Stimulated activated CD8-positive, alpha-beta memory T cell treated with anti-CD3 and anti-CD28 coated beads, Interleukin-15, amount 100 ng/mL, for 1 hour (primary cell): ENCODE measurements at regions not wholly inside any gene's neighbourhood (a gene's known extent, or its start where the extent isn't known, plus 50 kb on each side); places are given as distances from the start of the nearest gene placed in this dataset.
"Not testable (repeated sequence)": the region's sequence is repeated elsewhere in the genome, so short reads cannot be mapped to it uniquely, and the experiment has no call there.

Experiments used
- DNase-seq: peaks from one replicate; pipeline ENCODE4 v3.0.0-alpha.2; 2020; ENCODE audit warnings: low read depth

DNA sequence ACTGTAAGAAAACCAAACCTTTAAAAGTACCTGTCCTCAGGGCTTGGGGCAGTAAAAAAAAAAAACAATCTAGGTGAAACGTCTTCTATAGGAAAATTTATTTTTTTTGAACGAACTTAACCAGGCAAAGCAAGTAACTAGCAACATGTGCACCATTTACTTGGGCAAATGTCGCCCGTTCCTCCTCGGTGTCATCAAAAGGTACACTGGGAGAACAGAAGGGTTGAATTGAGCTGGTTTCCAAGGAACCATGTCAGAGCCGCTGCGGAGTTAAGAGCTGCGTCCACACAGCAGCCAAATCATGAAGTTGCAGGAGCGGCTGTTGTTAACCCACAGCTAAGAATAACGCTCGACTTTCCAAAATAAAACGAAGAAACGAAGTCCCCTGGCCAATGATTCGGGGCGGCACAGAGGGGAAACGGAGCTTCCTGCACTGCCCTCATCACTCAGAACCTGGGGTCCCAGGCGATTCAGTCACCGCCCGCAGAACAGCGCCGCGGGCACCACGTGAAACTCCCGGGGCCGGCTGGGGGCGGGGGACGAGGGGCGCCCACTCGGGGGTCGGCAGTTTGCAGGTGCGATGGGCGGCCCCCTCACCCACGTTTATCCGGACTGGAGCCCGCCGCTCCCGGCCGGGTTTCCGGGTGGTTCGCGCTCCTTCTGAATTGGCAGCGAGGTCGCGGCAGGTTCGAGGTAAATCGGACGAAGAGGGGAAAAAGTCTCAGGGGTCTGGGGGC, 53.6 kb upstream of the PLGLB1 start:
- DNase-seq, result not testable (repeated sequence)

DNA sequence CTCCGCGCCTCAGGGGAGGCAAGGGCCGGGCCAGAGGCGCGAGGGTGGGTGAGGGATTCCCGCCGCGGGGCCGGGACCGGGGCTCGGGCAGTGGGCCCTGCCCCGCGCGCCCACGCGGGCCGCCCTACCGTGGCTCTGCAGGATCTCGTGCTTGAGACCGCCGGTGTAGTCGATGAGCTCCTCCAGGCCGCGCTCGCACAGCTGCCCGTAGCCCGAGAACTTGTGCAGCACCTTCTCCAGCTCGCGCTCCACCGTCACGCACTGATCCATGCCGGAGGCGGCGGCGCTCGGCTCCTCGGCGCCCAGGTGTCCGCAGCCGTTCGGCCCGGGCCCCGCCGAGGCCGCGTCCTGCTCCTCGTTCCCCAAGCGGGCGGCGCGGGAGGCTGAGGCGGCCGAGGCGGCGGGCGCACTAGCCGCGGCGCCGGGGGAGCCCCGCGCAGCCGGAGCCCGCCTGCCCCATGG, 54.2 kb upstream of the PLGLB1 start:
- not testable (repeated sequence) for DNase-seq

DNA sequence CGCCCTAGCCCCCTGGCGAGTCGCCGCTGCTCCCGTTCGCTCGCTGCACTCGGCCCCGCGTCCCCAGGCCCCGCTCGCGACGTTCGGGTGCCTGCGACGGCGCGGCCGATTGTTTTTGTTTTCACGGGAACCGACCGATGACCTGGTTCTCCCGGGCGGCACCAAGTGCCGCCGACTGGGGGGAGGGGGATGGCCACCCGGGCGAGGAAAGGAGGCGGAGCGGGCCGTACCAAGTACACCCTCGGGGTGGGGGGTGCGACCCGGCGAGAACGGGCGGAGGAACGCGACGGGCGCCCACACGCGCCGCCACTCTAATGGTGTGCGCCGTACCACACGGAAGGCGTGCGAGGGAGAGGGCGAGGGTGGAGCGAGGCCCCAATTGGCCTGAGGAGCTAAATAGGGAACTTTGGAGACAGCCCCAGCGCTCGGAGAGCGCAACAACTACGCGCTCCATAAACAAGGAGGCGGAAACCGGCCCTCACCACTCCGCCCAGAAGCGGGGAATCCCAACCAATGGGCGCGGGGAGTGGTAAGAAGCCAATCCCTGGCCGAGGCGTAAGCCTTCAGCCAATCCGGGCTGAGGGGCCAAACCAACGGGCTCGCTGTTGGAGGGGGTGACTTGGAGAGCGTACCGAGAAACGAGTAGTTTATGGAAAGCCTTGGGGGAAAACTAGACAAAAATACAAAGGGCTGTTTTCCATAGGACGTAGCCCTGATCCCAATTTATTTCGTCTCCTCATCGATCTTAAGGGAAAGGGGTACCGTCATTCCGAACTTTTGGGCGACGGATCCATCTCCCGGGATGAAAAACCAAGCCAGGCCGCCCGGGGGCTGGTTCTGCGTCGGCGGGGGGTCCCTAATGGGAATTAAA, 54.8 kb upstream of the PLGLB1 start:
- DNase-seq, result peak; percentile 81

DNA sequence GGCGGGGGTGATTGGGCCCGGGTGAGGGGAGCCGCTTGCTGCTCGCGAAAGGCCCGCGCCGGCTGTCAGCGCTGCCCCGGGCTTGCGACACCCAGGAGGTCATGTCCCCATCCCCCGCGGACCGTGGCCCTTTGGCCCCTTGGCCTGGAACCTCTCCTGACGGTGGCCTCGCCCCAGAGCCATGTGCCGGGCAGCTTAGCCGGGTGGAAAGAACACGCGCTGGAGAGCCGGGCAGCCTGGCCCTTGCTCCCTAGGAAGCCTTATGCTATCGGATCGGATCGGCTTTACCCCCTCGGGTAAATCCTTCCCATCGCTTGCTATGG, 55.4 kb upstream of the PLGLB1 start:
- not testable (repeated sequence) for DNase-seq

DNA sequence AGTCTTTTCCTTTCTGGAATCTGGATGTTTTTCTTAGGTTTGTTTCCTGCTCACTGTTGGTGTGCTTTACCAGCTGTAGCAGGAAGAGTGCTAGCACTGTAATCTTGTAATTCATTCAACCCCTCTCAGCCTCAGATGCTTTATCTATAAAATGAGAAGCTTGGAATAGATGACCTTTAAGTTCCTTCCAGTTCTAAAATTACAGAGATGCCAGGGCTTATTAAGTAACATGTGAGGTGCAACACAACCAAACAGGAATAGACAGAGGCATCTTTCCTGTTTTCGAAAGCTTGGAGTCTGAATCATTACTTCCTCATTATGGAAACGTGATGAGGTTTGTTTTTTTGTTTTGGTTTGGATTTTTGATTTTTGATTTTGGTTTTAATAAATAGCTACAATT, 60.1 kb upstream of the PLGLB1 start:
- not testable (repeated sequence) for DNase-seq

DNA sequence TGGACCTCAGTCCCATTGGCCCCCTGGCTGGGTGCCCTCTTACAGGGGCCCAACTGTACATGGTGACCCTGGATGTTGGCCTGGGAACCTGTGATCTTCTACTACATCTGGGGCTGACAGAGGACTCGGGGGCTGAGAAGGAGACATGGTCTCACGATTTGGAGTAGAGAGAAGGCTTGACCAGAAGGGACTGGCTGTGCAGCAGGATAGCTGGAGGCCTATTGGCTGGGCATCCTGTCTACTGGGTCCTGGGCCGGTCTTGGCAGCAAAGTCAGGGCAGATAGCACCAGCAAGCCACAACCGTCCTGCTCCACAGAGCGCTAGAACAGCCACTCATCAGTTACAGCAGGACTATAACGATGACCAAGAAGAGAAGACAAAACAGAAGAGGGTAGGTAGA, 66.4 kb upstream of the PLGLB1 start:
- not testable (repeated sequence) for DNase-seq

DNA sequence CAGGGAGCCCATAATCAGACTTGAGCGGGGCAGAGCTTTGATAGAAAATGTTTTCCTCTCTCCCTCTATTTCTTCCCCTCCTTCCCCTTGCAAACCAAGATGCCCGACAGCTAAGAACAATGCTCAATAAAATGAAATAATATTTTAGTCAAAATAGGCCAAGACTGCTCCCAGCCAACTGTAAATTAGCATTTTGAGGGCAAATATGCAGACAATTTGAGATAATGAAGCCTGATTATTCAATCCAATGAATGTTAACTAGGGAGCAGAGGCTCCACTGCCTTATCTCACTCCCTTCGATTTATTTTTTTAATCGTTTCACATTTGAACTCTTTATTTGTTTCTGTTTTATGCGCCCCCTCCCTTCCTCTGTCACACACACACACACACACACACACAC, 67.8 kb upstream of the PLGLB1 start:
- not testable (repeated sequence) for DNase-seq

DNA sequence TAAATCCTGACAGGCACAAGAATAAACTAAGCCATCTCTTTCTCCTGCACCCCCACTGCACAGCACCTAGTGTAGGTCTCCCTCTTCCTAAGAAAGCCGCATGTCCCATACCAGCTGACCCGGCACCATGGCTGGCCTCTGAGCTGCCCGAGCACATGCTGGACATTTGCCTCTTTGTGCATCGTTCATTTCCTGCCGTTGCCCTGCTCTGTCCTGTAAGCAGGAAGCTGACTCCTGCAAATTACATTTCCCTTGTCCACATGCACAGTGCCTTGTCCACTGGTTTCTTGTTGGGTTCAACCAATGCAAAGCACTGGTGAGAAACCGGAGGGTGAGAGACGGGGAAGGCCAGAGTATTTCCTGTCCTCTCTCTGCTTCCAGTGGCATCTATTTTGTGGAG, 71.6 kb upstream of the PLGLB1 start:
- DNase-seq, result not testable (repeated sequence)

DNA sequence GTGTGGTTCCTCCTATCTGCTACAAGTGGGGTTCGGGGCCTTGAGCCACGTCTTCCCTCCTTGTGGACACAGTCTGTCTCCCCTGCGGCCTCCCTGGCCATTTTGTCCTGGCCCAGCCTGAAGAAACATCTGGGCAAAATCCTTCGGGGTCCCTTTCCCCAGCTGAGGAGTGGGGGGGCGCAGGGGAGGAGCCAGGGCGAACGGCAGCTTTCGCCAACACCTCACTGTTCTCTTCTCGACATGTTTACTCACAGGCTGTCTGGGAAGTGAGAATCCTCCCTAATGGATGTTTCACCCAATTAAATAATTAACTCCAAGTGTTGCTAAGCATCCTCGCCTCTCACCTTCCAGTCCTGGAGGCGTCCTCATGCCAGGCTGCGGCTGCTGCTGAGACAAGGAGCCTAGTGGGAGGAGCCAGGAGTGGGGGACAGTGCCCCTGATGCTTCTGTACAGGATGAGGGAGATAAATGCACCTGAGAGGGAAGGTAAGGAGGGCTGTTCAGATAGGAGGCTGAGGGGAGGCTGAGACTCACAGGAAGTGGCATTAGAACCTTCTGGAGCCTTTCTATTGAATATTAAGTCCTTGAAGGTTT, 72.4 kb upstream of the PLGLB1 start:
- DNase-seq, result not testable (repeated sequence)

DNA sequence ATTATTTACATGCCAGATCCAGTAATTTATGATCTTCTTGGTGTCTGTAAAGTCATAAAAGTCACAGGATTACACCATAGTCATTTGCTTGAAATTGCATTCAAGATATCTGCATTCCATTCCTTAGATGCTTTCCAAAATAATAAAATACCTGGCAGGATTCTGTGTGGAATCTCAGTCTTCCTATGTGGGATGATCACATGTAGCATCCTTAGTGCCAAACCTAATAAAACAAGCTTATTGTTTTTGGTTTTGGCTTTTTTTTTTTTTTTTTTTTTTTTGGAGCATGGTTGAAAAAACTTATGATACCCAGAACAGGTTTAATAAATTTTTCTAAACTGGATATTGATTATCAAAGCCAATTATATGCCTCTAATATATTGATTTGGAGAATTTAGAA, 74.2 kb upstream of the PLGLB1 start:
- not testable (repeated sequence) for DNase-seq

DNA sequence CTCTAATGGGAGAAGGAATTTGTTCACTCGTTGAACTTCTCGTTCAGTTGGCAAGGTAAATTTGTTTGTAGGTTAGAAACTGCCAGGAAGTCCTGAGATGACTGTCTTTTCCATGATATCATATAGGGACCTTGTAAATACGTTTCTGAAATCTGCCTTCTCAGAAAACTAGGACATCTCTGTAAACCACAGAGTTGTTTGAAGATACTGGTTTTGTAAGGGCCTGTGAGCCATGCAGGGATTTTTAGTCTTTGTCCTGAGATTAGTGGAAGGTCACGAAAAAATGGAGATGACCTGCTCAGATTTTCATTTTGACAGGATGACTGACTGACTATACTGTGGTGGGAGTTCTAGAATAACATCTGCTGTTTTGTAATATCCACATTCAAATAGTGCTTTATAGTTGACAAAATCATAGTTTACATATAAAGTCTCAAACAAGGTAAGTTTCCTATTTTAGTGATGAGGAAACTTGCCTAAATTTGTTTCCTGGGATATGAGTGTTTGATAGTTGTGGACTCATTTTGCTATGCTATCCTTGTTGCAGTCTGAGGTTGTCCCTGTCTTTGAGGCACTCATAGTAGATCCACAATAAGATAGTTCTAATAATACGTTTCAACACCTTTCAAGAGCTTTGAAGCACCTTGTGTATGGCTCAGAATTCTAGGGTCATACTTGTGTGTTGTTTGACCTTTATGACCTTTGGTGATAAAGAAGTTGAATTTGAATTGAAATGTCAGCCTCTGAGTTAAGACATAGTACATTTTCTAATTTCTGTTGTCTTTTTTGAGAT, 107.3 kb upstream of the PLGLB1 start:
- not testable (repeated sequence) for DNase-seq

DNA sequence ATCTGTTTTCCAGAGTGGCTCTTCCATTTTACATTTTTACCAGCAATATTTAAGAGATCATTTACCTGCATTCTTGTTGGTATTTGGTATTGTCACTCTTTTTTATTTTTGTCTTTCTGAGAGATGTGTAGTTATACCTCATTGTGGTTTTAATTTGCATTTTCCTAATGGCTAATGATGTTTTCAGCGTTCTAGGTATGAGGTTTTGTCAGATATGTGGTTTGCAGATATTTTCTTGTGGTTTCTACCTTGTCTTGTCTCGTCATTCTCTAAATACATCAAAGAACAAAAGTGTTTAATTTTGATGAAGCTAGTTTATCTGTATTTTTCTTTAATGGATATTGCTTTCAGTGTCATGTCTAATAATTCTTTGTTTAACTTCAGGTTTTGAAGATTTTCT, 110.9 kb upstream of the PLGLB1 start:
- DNase-seq, result not testable (repeated sequence)

DNA sequence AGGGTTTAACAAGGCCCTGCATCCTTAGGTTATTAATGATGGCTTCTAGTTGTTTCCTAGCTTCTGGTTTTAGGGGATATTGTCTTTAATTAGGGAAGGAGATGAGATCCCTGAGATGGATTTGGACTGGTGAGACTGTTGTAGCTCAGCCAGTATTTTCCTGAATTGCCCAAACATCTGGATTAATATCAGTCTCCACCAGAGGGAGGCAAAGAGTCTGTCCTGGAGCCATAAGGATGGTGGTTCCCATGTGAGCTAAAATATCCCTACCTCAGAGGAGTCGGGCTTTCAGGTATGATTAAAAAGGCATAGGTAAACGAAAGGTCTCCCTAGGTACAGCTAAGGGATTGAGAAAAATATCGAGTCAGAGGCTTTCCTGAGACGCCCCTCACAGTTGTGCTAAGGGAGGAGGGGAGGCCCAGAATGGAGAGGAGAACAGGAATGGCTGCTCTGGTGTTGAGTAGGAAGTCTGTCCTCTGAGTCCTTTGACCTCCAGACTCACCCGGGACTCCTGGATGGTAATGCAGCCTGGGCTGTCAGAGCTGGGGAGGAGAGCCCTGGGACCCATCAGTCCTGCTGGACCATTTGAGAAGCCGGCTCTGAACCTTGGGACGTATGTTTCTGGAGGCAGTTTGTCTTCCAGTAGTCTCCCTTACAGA, 130.3 kb upstream of the PLGLB1 start:
- DNase-seq, result not testable (repeated sequence)

DNA sequence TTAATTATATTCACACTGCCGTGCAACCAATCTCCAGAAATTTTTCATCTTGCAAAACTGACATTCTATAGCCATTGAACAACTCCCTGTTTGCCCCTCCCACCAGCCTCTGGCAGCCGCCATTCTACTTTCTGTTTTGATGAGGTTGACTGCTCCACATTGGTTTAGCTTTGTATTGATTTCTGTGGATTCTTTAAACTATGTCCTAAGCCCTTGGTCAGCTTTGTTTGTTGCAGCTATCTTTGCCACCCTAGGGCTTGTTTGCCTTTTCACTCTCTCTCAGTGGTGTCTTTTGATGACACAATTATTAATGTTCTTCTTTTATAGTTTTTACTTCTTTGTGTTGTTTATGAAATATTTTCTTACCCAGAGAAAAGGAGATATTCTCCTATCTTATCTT, 152.8 kb upstream of the PLGLB1 start:
- DNase-seq, result not testable (repeated sequence)

DNA sequence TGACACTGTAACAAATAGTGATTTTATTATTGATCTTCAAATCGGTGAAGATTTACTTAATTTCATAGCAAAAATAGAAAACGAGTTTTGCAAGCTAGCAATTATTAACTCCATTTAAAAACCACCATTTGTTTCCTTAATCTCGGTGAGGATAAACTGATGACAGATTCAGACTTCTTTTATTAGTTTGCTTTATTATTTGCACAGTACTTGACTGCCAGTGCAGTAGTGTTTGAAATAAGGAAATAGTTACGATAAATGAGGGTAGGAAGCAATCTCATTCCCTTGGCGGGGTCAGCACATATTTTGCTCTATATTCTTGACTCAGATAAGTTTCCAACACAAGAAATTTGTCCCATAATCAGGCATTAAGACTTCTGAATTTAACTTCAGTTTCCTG, 161.7 kb upstream of the PLGLB1 start:
- not testable (repeated sequence) for DNase-seq

DNA sequence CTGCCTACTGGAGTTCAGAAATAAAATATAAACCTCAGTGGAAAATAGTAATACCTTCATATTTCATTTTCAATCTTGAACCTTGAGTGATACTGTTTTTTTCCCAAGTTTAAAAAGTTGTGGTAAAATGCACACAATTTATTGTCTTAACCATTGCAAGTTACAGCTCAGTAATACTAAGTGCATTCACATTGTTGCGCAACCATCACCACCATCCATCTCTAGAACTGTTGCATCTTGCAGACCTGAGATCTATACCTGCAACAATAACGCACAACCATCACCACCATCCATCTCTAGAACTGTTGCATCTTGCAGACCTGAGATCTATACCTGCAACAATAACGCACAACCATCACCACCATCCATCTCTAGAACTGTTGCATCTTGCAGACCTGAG, 162.6 kb upstream of the PLGLB1 start:
- DNase-seq, result not testable (repeated sequence)

DNA sequence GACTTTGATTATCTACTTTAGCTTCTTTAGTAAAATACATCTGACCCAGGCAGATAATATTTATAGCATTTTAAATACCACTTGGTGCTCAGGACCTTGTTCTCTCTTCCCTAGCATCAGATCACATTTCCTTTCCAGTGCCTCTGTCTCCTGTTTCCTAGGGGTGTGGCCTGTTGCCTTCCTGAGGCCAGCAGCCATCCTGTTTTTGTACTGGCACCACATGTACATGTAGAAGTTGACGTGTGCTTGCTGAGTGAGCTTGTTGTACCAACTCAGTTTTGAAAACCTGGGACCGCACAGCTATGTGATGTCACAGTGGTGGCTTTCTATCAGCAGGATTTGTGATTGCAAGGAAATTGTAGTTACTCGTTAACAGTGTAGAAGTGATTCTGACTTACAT, 167.6 kb upstream of the PLGLB1 start:
- not testable (repeated sequence) for DNase-seq

DNA sequence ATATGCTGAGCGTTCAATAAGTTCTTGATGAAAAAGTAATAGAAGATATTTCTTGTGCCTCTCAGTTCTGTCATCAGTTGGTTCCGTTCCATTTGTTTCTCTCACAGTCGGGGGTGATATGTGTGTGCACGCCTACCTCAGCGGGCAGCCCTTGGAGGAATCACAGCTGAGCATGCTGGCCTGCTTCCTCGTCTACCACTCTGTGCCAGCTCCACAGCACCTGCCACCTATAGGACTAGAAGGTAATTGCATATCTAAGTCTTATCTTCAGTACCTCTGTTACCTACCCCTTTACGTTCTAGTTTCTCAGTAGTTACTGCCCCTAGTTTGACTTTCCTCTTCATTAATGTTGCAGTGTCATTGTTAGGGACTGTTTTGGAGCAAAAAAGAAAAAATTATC, 171.7 kb upstream of the PLGLB1 start:
- DNase-seq, result not testable (repeated sequence)

DNA sequence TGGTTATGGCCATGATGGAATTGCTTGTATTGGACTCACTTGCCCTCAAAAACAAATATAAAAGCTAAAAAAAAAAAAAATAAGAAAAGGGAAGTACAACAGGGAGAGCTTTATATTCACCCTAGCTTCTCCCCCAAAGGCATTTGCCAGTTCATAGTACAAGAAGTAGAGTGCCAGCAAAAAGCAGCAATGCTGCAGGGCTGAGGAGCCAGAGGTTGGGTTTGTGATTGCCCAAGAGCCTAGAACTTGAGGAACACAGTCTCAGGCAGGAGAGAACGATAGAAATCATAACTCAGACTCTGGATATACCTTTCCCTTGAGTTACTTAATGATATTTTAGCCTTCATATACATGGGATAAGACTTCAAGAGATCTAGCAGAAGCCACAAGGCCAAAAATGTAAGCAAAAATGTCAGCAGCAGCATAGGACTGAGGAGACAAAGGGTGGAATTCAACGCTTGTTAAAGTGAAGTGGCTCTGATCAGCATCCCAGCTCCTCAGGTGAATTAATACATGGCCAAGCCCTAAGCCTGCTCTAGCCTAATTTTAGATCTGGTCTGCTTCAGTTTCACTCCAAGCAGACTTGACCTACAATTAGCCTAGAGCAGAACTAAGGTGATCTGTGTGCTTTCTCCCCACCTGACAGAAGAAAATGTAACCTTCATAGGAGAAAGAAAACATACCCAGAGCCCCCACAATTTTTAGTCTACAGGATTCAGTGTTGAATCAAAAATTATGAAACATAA, 172.8 kb upstream of the PLGLB1 start:
- DNase-seq, result not testable (repeated sequence)

DNA sequence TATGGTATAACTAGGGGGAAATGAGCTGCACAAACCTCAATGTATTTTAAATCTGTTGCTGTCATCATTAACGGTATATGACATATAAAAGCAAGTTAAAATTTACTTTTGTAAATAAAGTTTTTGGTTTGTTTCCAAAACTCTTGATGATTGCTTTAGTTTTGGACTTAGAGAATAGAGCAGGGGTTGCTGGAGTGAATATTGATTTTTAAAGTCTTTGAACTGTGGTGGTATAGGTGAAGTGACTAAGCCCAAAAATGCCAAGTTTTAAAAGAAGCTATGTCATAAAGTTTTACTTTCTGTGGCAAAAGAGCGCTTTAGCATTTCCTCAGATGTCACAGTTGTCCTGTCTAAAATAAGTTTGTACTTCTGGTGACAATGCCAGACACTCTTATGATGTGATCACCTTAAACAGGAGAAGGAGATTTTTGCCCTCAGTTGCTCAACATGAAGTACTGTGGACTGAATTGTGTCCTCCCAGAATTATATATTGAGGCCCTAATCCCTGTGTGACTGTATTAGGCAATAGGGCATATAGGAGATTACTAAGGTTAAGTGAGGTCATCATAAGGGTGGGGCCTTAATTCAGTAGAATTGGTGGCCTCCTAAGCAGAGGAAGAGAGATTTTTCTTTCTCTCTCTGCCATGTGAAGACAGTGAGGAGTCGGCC, 175.2 kb upstream of the PLGLB1 start:
- DNase-seq, result not testable (repeated sequence)
